ENCODE measurements at regions not wholly inside any gene's neighbourhood (a gene's known extent, or its start where the extent isn't known, plus 50 kb on each side); places are given as distances from the start of the nearest gene placed in this dataset.

DNA sequence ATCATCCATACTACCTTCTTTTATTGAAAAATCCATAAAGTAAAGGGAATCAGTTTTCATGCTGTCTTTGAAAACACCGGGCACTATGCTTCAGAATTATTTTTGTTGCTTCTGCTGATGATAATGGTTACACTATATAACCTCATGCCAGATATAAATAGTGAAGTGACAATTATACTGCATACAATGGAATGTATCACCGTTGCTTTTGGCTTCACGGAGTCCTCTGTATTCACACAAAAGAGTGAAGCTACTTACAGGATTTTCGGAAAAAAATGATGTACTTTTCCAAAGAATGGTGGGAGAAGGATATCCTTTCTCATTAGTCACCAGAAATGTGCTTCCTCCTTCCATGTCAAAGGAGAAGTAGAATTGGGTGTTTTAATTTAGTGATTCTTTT lies 159.1 kb upstream of the PITX2 start:
- no peaks in the 10 kb centered on the region for H4K20me1 ChIP-seq (ENCODE audit: low read depth, low read length)
- TF ChIP-seq, protein P1, sequence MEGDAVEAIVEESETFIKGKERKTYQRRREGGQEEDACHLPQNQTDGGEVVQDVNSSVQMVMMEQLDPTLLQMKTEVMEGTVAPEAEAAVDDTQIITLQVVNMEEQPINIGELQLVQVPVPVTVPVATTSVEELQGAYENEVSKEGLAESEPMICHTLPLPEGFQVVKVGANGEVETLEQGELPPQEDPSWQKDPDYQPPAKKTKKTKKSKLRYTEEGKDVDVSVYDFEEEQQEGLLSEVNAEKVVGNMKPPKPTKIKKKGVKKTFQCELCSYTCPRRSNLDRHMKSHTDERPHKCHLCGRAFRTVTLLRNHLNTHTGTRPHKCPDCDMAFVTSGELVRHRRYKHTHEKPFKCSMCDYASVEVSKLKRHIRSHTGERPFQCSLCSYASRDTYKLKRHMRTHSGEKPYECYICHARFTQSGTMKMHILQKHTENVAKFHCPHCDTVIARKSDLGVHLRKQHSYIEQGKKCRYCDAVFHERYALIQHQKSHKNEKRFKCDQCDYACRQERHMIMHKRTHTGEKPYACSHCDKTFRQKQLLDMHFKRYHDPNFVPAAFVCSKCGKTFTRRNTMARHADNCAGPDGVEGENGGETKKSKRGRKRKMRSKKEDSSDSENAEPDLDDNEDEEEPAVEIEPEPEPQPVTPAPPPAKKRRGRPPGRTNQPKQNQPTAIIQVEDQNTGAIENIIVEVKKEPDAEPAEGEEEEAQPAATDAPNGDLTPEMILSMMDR (IDR thresholded peaks at IDR 0.05; ENCODE audit: insufficient read depth, low read length, poor library complexity, severe bottlenecking), result no peak
- no peak for TF ChIP-seq EZH2phosphoT487 (conservative IDR thresholded peaks at IDR 0.05; ENCODE audit: low read length)
- H3K79me2 ChIP-seq (ENCODE audit: insufficient read depth, low read length), result no peaks in the 10 kb centered on the region
- no peaks in the 10 kb centered on the region for H3F3A ChIP-seq (ENCODE audit: insufficient read depth)
- no peak overlapping the region for H3K27ac ChIP-seq (ENCODE audit: low read depth, low read length)
- H3K9me3 ChIP-seq (ENCODE audit: insufficient read depth, low read length), result no peaks in the 10 kb centered on the region
- H3K27me3 ChIP-seq (ENCODE audit: low read length), result no peaks in the 10 kb centered on the region
- H3K36me3 ChIP-seq (ENCODE audit: low read length), result no peaks in the 10 kb centered on the region
- H3K9me2 ChIP-seq (replicated peaks; ENCODE audit: insufficient read depth, low read length), result no peaks in the 10 kb centered on the region
- H3K9ac ChIP-seq (ENCODE audit: low read length), result no peak overlapping the region
- H3K4me2 ChIP-seq (ENCODE audit: low read depth, low read length, poor library complexity, severe bottlenecking), result no peak overlapping the region
- no peak overlapping the region for H3K4me3 ChIP-seq (ENCODE audit: insufficient read depth, low read length, poor library complexity, severe bottlenecking)
- no peak overlapping the region for H2AFZ ChIP-seq (ENCODE audit: low read depth, low read length, severe bottlenecking)

DNA sequence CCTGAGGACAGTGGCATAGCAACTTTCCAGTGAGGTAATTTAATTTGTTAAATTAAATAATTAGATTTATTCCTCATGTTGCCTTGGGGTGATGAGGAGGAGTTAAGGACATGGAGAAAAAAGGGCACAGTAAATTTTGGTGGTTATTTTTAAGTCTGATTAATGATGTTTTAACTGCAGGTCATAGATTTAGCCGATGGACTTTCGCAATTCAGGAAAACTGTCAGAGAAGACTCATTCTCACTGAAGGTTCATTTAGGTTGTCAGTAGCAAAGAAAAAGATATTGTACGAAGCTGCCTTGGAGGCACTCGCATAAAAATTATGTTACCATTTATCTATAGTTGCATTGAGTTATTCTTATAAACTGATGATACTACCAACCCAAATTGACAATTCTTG lies 164.2 kb upstream of the PITX2 start:
- no peaks in the 10 kb centered on the region for H3K27me3 ChIP-seq (ENCODE audit: low read length)
- H3K4me3 ChIP-seq (ENCODE audit: insufficient read depth, low read length, poor library complexity, severe bottlenecking), result no peak overlapping the region
- H3K27ac ChIP-seq (ENCODE audit: low read depth, low read length), result no peak overlapping the region
- H3K9me2 ChIP-seq (replicated peaks; ENCODE audit: insufficient read depth, low read length), result no peaks in the 10 kb centered on the region
- no peaks in the 10 kb centered on the region for H3F3A ChIP-seq (ENCODE audit: insufficient read depth)
- no peak overlapping the region for H2AFZ ChIP-seq (ENCODE audit: low read depth, low read length, severe bottlenecking)
- no peaks in the 10 kb centered on the region for H3K9me3 ChIP-seq (ENCODE audit: insufficient read depth, low read length)
- no peaks in the 10 kb centered on the region for H4K20me1 ChIP-seq (ENCODE audit: low read depth, low read length)
- no peak overlapping the region for H3K4me2 ChIP-seq (ENCODE audit: low read depth, low read length, poor library complexity, severe bottlenecking)
- no peak overlapping the region for H3K9ac ChIP-seq (ENCODE audit: low read length)
- TF ChIP-seq EZH2phosphoT487 (conservative IDR thresholded peaks at IDR 0.05; ENCODE audit: low read length), result no peak
- TF ChIP-seq, protein P1 (IDR thresholded peaks at IDR 0.05; ENCODE audit: insufficient read depth, low read length, poor library complexity, severe bottlenecking), result no peak
- H3K79me2 ChIP-seq (ENCODE audit: insufficient read depth, low read length), result no peaks in the 10 kb centered on the region
- H3K36me3 ChIP-seq (ENCODE audit: low read length), result no peaks in the 10 kb centered on the region

DNA sequence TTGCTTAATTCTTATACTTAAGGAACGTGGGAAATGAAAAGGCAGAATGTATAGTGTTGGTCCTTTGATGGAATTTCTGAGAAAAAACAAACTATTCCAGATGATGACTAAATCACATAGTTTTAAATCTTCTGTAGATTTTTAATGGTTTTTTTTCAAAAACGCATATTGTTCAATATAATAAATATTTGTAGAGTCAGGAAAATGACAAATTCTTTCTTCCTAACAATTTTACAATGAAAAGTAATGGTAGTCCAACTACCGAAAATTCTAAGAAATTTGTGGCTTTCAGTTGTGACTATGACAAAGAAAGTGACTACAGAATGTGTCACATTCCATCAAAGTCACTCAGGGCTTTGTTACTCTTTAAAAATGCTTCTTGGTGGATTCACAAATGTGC lies 164.8 kb upstream of the PITX2 start:
- Histone ChIP-seq H3K9ac (ENCODE audit: low read length) (no peak overlapping the region), H2AFZ (ENCODE audit: low read depth, low read length, severe bottlenecking) (no peak overlapping the region), H3K79me2 (ENCODE audit: insufficient read depth, low read length) (no peaks in the 10 kb centered on the region), H3K27me3 (ENCODE audit: low read length) (no peaks in the 10 kb centered on the region), H3K9me3 (ENCODE audit: insufficient read depth, low read length) (no peaks in the 10 kb centered on the region), H3K4me3 (ENCODE audit: insufficient read depth, low read length, poor library complexity, severe bottlenecking) (no peak overlapping the region), H3K36me3 (ENCODE audit: low read length) (no peaks in the 10 kb centered on the region), H3K27ac (ENCODE audit: low read depth, low read length) (no peak overlapping the region), H3K9me2 (replicated peaks; ENCODE audit: insufficient read depth, low read length) (no peaks in the 10 kb centered on the region), H3K4me2 (ENCODE audit: low read depth, low read length, poor library complexity, severe bottlenecking) (no peak overlapping the region), H3F3A (ENCODE audit: insufficient read depth) (no peaks in the 10 kb centered on the region), H4K20me1 (ENCODE audit: low read depth, low read length) (no peaks in the 10 kb centered on the region)
- TF ChIP-seq, protein P1 (IDR thresholded peaks at IDR 0.05; ENCODE audit: insufficient read depth, low read length, poor library complexity, severe bottlenecking), result no peak
- no peak for TF ChIP-seq EZH2phosphoT487 (conservative IDR thresholded peaks at IDR 0.05; ENCODE audit: low read length)

DNA sequence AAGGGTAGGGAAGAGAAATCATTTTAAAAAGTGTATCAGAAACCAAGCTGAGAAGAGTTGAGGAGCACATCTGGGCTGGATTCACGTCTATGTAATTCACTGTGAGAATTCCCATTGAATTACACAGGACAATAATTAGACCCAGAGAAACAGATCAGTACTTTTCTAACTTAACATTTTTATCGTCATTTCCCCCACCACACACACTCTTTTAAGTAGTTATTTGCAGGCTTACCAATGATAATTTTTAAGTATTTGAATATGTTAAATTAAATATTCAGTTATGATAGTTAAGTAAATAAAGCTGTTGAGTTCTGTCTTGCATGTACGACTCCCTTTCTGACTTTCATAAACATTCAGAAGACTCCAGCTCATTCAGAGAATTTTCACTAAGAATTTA lies 165.4 kb upstream of the PITX2 start:
- Histone ChIP-seq H3K9me3 (ENCODE audit: insufficient read depth, low read length) (no peaks in the 10 kb centered on the region), H3F3A (ENCODE audit: insufficient read depth) (no peaks in the 10 kb centered on the region), H3K36me3 (ENCODE audit: low read length) (no peaks in the 10 kb centered on the region), H3K9me2 (replicated peaks; ENCODE audit: insufficient read depth, low read length) (no peaks in the 10 kb centered on the region), H4K20me1 (ENCODE audit: low read depth, low read length) (no peaks in the 10 kb centered on the region), H3K4me3 (ENCODE audit: insufficient read depth, low read length, poor library complexity, severe bottlenecking) (no peak overlapping the region), H3K27me3 (ENCODE audit: low read length) (no peaks in the 10 kb centered on the region), H3K9ac (ENCODE audit: low read length) (no peak overlapping the region), H3K79me2 (ENCODE audit: insufficient read depth, low read length) (no peaks in the 10 kb centered on the region), H2AFZ (ENCODE audit: low read depth, low read length, severe bottlenecking) (no peak overlapping the region), H3K4me2 (ENCODE audit: low read depth, low read length, poor library complexity, severe bottlenecking) (no peak overlapping the region), H3K27ac (ENCODE audit: low read depth, low read length) (no peak overlapping the region)
- TF ChIP-seq, protein P1 (IDR thresholded peaks at IDR 0.05; ENCODE audit: insufficient read depth, low read length, poor library complexity, severe bottlenecking), result no peak
- no peak for TF ChIP-seq EZH2phosphoT487 (conservative IDR thresholded peaks at IDR 0.05; ENCODE audit: low read length)
